HCT116 (cell line): ENCODE measurements at regions not wholly inside any gene's neighbourhood (a gene's known extent, or its start where the extent isn't known, plus 50 kb on each side); places are given as distances from the start of the nearest gene placed in this dataset.

Experiments
- CTCF ChIP-seq, 3 experiments: fragments of 200-600 bp in 1 of 3; sonication (generic) in 1 of 3; IDR thresholded peaks in 2 of 3; conservative IDR thresholded peaks in 1 of 3; 2 replicates each; pipeline ENCODE4 v1.5.1; 2012 to 2017; ENCODE audit warnings: low read depth in 2 of 3, low read length in 2 of 3, antibody characterized with exemption in 1 of 3, borderline replicate concordance in 1 of 3, control low read depth in 1 of 3, mild to moderate bottlenecking in 1 of 3, mixed read lengths in 1 of 3, mixed run types in 1 of 3, moderate library complexity in 1 of 3; ENCODE audit not compliant: insufficient read depth in 1 of 3
- ELF1 ChIP-seq: IDR thresholded peaks from 2 replicates; pipeline ENCODE4 v1.6.1; 2012; ENCODE audit warnings: low read depth, borderline replicate concordance
- EZH2 ChIP-seq: fragments of 200-600 bp; sonication (generic); IDR thresholded peaks from 2 replicates; pipeline ENCODE4 v1.6.1; 2017; ENCODE audit warnings: antibody characterized with exemption, mixed run types
- MAX ChIP-seq: IDR thresholded peaks from 2 replicates; pipeline ENCODE4 v1.6.1; 2012
- POLR2A ChIP-seq: IDR thresholded peaks from 2 replicates; pipeline ENCODE4 v1.7.0; 2011; ENCODE audit warnings: borderline replicate concordance; ENCODE audit not compliant: insufficient read depth, insufficient read length; ENCODE audit errors: extremely low read depth
- POLR2AphosphoS5 ChIP-seq: IDR thresholded peaks from 2 replicates; pipeline ENCODE4 v1.6.1; 2011; ENCODE audit warnings: mild to moderate bottlenecking, low read depth, low read length, moderate library complexity
- RAD21 ChIP-seq: IDR thresholded peaks from 2 replicates; pipeline ENCODE4 v1.6.1; 2012; ENCODE audit warnings: low read depth, mild to moderate bottlenecking
- REST ChIP-seq: IDR thresholded peaks from 2 replicates; pipeline ENCODE4 v1.6.1; 2012; ENCODE audit warnings: low read depth
- SIN3A ChIP-seq: IDR thresholded peaks from 2 replicates; pipeline ENCODE4 v1.6.1; 2012; ENCODE audit warnings: low read depth
- SP1 ChIP-seq: IDR thresholded peaks from 2 replicates; pipeline ENCODE4 v1.6.1; 2012; ENCODE audit warnings: low read depth

GRCh38 chr18:40860189-40860588, 1094.8 kb upstream of the PIK3C3 start:
- TF ChIP-seq CTCF (IDR thresholded peaks at IDR 0.05 in 2 of 3, conservative IDR thresholded peaks at IDR 0.05 in 1 of 3; ENCODE audit: borderline replicate concordance in 1 of 3, insufficient read depth in 1 of 3, low read depth in 2 of 3, low read length in 2 of 3) (no peak), EZH2 (no peak), POLR2A (no peak), REST (no peak), RAD21 (no peak), MAX (no peak), POLR2AphosphoS5 (no peak), ELF1 (no peak), SP1 (no peak), SIN3A (no peak)
